Iris pigment epithelial cell (primary cell): ENCODE measurements at regions not wholly inside any gene's neighbourhood (a gene's known extent, or its start where the extent isn't known, plus 50 kb on each side); places are given as distances from the start of the nearest gene placed in this dataset.
"Not testable (repeated sequence)": the region's sequence is repeated elsewhere in the genome, so short reads cannot be mapped to it uniquely, and the experiment has no call there.

Experiments used
- DNase-seq: peaks from one replicate; pipeline ENCODE4 v3.0.0-alpha.2; 2011; ENCODE audit warnings: low read depth

DNA sequence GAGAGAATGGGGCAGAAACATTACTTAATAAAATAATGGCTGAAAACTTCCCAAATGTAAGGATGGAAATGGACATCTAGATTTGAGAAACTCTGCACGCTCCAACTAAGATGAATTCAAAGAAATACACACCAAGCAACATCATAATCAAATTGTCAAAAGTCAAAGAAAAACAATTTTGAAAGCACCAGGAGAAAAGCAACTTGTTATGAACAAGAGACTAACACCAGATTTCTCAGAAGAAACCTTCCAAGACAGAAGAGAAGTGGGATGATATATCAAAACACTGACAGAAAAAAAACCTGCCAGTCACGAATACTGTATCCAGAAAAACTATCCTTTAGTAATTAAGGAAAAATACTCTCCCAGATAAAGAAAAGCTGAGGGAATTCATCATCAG, 208.6 kb upstream of the SAMSN1 start:
- no peak for DNase-seq

DNA sequence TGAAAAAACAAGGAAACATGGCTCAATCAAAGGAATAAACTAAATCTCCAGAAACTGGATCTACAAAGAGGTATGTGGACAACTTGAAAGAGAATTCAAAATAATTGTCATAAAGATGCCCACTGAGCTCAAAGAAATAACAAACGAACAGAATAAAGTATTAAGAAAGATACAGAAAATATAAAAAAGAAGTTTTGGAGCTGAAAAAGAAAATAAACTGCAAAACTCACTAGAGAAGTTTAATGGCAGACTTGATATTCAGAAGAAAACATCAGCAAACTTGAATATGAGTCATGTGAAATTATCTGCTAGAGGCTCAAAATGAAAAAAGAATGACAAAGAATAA, 208.1 kb upstream of the SAMSN1 start:
- no peak for DNase-seq

DNA sequence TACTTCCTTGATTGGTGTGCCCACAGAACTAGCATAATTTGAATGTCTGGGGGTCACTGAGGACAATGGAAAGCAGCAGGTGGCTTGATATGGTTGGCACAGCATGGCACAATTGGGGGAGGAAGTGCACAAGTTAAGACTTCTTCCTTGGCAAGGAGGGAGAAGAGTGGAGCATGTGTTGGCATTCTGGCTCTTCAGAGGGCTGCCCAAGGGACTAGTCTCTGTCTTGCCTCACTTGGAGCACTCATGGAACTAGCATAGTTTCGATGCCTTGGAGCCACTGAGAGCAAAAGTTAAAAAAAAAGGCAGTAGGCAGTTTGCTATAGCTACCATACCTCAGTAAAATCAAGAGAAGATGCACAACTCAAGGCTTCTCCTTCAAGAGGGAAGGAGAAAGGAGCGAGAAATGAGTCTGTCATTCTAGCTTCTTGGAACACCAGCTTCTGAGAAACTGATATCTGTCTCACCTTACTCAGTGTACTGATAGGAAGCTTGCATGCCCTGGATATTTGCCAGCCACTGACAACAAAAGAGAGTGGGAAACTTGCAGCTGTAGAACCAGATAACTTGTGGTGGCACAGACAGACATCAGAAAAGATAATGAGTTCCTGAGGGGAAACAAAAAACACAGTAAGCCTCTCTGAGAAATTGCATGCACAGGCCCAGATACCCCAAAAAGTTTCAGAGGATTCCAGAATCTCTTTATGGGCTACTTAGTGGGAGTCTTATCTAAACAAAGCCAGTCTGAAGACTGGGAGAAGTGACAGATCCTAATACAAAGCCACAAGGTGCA, 207.5 kb upstream of the SAMSN1 start:
- DNase-seq = no peak

DNA sequence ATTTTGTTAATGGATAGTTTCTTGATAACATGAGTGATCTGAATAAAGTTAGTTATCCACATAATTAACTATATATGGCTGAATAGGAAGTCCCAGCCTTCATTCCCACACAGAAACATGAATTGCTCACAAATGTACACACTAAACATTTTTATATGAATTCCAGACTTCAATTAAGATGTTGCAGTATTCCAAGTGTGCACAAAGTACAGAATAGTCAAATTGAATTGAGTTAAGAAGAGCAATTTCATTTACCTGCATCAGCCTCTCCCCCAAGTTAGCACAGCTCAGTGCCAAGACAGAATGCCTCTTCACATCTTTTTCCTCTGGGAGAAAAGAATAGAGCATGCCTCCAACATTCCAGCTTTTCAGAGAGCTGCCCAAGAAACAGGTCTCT, 207.0 kb upstream of the SAMSN1 start:
- no peak for DNase-seq

DNA sequence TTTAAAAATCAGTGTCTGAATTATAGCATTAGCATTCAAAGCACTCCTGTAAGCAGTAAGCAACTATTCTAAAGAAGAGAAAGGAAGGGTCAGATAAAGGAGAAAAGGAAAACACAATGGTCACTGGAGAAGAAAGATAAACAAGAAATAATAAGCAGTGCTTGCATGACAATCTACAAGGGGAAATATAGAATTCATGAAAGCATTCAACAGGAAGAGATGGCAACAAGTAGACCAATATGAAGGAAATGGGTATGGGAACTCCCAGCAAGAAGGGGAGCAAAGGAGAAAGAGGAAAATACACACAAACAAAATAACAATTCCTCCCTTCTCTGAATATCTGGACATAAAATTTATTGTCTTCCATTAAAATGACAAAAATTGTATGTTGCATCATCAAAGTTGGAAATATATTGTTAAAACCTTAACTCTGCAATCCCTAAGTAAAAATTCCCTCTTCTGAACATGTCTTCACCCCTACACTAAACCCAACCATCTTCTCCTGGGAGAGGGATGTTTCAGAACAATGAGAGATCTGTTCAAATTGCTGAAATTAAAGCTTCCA, 206.3 kb upstream of the SAMSN1 start:
- no peak for DNase-seq

DNA sequence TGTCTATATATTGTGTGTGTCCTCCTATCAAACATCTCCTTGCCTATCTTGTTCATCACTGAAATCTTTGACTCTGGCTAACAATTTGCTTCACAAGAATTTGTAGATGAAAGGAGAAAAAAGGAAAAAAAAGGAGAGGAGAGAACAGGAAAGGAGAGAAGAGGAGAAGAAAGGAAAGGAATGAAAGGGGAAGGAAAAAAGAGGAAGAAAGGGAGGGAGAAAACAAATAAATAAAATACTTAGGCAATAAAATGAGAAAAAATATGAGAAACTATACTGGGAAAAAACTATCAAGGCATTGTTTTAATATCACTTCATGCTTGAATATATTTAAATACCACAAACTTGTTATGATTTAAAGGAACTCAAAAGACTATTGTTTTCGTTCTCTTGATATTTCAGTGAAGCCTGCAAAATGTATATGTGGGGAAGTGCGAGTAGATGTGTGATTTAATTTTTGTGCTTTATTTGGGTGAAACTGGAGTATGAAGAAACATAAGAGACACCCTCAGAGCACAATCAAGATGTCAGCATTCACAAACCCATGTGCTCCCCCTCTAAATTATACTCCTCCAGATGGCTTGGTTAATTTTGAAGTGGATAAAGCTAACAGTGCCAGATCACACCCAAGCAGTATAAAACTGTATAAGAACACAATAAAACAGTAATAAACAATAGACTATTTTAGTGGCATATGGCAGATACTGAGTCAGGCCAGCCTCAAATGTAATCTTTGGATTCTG, 205.7 kb upstream of the SAMSN1 start:
- no peak for DNase-seq

DNA sequence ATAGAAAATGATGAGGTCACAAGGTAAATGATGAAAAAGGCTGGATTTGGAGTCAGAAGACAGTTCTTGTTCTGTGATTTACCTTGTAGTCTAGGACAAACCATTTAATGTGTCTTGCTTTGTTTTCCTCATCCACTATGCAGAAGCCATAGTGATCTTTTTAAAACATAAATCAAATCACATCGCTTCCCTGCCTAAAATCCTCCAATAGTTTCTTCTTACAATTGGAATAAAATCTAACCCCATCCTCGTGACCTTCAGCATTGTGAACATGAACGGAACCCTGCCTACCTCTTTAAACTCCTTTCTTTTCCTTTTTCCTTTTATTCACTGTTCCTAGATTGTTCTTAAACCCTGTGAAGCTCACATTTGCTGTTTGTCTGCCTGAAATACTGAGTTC, 204.9 kb upstream of the SAMSN1 start:
- no peak for DNase-seq

DNA sequence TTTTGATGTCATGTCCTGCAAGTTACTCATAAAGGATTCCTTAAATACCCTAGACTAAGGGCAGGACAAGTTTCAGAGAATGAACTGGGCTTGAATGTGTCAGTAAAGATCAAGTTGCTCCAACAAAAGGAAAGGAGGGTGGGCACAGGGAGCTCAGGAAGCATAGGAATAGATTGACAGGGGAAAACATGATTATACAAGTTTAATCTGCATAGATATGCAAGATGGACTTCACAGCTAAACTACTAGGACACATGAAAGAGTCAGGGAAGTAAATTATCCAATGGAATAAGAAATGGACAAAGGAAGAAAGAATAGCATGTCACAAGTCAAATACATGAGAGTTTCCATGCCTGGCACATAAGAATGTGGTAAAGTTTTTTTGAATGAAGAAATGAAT, 203.9 kb upstream of the SAMSN1 start:
- DNase-seq = no peak

DNA sequence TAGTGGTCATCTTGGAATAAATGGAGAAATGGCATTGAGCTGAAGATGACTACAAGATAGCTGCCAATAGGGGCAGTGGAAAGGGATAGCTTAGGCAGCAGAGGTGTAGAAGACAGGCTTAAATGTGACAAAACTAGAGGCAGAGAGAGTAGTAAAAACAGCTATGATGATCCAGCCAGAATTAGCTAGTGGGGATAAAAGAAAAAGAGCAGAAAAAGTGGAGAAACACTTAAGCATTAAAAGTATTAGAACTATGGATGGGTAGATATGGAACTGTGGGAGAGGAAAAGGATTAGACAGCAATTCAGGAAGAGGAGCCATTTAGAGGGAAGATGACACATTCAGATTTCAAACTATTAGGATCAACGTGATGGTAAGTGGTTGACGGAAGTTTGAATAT, 202.5 kb upstream of the SAMSN1 start:
- no peak for DNase-seq

DNA sequence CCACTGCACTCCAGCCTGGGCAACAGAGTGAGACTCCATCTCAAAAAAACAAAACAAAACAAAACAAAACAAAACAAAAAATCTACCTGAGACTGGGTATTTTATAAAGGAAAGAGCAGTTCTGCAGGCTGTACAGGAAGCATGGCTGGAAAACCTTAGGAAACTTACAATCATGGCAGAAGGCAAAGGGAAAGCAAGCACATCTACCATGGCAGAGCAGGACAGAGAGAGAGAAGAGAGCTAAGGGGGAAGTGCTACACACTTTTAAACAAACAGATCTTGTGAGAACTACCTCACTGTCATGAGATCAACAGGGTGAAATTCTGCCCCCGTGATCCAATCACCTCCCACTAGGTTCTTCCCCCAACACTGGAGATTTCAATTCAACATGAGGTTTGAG, 198.3 kb upstream of the SAMSN1 start:
- DNase-seq = no peak

DNA sequence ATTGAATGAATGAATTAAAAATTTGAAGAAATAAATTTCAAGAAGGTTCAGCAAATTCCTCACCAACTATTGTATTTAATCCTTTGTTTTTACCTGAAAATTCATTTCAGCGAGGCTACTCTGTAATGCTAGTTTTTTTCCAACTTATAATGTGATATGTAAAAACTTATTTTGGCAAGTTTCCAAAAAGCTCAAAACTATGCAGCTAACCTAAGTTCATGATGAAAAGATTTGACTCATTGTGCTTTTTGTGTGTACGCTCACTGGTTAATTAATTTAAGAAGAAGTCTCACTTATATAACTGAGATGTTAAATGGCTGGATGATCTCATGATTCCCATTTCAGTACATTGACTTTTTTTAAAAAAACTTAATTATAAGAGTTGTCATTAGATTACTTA, 196.0 kb upstream of the SAMSN1 start:
- DNase-seq = peak; percentile 9

DNA sequence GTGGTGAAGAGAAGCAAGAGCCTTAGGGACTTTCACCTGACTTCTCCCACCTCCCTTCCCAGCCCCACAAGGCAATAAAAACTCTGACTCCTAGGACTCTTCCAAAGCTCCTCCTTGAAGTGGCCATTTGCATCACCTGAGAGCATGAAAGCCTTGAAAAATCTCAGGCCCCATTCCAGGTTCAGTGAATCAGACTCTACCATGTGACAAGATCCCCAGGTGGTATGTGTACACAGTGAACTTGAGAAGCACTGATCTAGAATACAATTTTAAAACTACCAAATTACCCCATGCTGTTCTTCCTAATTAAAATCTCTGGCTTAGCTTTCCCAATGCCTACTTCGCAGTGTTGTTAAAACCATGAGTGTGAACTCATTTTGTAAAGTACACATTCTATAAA, 195.1 kb upstream of the SAMSN1 start:
- DNase-seq = peak; percentile 9

DNA sequence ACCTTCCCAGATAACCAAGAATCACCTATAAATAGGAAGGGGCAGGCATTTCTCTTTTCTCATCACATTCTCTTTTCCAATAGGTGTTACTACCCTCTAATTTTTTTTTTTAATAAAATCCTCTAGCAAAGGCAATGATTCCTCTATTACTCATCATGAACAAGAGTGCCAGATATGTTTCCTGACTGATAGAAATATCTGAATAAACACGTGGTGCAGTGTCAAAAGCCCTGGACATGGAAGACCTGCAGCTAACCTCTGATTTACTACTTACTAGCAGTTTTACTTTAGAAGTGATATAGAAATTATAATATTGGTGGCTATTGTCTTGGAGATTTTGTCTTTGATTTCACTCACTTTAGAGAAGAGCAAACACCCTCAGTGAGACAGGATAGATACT, 194.6 kb upstream of the SAMSN1 start:
- peak; percentile 37 for DNase-seq

DNA sequence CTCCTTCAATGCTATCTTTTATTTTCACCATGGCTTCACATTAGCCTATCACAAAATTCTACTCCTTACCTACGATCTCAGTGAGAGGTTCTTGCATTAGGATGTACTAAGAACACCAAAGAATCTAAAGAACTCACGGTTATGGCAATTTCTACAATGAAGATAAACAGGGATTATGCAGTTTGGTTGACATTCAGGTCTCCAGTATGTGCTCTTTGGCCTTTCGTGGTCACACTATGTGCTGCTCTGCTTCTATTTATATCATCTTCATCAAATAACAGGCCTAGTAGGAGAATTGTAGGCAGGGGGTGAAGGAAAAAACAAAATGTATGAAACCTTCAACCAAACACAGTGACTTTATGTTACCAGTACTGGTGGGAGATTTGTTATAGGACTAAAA, 194.0 kb upstream of the SAMSN1 start:
- no peak for DNase-seq

DNA sequence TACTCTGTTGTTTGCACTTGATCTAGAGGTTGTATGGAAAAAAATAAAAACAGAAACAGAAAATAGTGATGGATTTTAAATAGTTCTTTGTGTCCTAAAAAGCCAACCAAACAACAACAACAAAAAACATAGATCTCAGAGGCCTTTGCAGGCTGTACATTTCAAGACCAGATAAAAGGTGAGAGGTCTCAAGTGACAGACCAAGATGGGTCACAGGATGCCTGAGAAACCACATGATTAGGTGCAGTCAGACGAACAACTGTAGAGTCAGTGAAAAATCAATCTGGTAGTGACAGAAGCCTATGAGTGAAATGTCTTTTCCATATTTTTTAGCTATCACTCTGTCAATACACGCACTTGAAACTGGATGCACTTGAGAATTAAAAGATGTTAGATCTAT, 193.5 kb upstream of the SAMSN1 start:
- DNase-seq = no peak

DNA sequence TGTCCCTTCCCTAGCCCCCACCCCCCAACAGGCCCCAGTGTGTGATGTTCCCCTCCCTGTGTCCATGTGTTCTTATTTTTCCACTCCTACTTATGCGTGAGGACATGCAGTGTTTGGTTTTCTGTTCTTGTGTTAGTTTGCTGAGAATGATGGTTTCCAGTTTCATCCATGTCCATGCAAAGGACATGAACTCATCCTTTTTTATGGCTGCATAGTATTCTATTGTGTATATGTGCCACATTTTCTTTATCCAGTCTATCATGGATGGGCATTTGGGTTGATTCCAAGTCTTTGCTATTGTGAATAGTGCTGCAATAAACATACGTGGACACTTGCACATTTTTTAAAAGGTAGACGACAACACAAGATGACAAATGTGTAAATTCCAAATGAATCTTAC, 192.5 kb upstream of the SAMSN1 start:
- DNase-seq = not testable (repeated sequence)

DNA sequence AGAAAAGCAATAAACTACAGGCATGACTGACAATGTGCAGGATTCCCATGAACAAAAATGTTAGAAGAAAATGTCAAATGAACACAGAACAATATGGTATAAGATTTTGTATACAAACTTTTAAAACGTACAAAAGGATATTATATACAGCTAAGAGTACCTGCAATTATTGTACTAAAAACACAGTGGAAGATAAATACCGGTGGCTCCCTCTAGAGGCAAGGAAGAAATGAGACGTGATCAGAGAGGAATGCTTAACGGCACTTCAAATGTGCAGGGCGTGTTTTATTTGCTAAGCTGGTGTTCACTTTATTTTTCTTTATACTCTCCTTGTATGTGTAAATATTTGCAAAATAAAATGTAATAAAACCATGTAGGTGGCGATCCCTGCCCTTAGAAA, 191.8 kb upstream of the SAMSN1 start:
- peak; percentile 59 for DNase-seq

DNA sequence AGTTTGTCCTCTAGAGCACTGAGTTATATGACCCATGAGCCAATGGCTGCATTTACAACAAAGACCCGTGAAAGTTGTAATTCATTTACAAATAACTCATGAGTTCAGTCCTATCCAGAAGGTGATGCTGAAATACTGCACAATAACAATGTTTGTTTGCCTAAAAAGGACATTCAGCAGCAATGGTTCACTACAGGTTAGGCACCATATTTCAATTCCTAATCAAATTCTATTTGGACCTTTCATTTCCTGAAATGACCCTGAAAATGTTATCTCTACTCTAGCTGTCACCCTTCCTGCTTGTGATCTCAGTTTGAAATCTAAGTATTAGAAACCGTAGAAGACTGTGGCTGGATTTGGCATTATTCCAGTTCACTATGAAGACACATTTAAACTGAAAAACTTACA, 191.2 kb upstream of the SAMSN1 start:
- DNase-seq = no peak

DNA sequence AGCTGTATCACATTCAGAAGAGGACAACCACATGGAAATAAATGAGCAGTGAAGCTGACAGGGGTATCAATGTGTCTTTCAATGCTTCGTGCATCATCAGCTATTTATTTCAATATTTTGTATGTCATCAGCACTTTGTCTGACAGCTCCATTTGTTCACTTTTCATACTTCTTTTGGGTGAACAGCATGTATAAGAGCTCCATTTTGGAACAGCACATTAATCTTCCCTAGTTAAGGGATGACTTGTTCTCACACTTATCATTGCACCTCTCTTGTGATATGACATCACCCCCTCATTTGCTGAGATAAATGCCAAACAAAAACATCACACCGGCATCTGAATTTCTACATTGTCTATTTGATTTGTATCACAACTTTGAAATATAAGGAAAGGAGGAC, 190.6 kb upstream of the SAMSN1 start:
- no peak for DNase-seq

DNA sequence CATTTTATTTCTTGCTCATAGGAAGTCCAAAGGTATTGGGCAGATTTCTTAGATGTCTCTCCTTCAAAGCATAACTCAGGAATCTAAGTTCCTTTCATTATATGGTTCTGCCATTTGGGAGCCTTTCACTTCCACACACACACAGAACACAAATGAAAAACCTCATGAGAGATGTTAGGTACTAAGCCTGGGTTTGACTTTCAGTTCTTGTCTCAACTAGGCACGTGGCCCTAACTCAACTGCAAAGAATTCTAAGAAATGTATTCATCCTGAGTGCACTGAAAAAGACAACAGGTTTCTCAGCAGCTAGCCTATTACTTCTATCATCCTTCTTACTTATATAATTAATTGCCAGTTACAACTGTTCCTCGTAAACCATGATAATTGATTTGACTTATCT, 190.0 kb upstream of the SAMSN1 start:
- DNase-seq = no peak

DNA sequence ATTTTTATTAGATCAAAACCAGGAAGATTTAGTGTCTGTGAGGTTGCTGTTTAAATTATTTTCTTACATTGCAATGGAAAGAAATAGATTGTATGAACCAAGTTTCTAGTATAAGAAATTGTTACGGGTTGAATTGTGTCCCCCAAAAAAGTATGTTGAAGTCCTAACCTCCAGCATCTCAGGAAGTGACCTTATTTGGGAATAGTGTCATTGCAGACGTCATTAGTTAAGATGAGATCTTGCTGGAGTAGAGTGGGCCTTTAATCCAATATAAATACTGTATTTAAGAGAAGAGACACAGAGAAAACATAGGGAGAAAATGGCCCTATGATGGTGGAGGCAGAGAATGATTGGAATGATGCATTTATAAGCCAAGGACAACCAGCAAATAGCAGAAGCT, 188.7 kb upstream of the SAMSN1 start:
- DNase-seq = no peak

DNA sequence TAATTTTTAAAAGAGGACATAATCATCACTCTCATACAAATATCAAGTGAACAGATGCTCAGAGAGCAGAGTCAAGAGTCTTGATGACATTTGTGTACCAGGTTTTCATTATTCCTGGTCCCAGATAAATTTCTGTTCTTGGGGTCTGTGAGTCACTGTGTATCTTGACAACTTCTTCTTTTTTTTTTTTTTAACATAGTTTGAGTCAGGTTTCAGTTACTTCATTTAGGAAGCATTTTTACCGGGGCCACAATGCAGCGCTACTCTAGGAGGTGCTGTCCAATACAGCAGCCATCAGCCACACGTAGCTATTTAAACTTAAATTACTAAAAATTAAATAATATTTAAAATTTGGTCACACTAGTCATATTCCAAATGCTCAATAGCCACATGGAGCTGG, 188.1 kb upstream of the SAMSN1 start:
- no peak for DNase-seq

DNA sequence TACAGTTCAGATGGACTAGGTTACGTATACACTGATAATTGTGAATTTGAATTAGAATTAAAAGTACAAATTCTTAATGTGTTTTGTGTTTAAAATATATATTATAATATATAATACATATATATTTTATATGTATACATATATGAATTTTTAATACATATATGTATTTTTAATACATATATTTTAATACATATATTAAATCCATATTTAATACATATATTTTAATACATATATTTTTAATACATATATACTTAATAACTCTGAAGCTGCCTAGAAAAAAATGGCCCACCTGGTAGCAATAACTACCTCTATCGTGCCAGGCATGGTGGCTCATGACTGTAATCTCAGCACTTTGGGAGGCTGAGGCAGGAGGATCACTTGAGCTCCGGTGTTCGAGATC, 179.1 kb upstream of the SAMSN1 start:
- no peak for DNase-seq
